ENCODE measurements at regions not wholly inside any gene's neighbourhood (a gene's known extent, or its start where the extent isn't known, plus 50 kb on each side); places are given as distances from the start of the nearest gene placed in this dataset.

DNA sequence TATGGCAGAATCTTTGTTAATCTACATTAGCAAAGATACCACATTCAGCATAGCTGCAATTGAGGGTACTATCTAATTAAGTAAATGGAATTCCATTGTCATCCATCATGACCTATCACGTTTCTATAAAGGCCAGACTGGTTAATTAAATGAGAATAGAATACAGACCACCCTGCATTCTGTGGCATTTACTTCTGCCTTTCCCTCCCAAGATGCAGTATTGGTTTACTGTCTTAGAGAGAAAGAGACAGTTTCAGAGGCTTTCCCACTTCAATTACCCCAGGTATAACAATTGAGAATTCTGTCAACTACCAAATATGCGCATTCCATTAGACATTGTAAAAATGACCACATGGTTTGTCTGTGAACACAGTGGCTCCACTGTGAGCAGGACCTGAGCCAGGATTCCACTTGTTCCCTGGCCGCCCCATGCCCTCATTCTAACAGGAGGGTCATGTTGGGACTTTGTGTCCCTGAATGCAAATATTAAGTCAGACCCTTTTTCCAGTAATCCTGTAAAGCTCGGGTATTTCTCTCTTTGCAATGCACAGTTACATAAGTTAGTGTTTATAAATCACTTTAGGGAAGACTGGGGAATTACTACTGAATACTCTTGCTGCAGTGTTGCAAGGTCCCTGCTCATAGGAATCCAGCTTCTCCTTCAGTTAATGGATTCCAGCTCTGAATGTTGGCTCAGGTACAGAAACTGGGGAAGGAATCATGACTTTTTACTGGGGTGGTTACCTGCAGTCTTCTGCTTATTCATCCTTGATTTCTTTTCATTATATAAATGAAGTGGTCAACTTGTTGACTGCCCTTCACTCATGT lies 261.0 kb downstream of the PDGFC start:
- no peak for DNase-seq

DNA sequence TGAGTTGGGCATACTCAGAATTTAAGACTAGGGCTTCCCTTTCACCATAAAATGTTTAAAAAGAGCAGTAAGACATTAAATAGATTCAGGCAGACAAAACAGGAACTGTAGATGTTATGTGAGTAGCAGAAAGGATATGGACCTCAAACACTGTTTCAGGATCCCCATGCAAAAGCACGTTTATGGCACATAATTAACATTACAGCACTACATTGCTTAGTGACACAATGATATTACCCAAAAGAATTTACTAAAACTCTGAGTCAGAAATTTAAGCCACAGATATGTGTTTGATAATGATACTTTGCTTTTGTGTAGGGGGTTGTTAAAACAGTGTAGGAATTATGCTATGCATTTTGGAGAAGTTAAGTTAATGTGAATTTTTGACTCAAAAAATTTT lies 266.3 kb downstream of the PDGFC start:
- DNase-seq, result no peak

DNA sequence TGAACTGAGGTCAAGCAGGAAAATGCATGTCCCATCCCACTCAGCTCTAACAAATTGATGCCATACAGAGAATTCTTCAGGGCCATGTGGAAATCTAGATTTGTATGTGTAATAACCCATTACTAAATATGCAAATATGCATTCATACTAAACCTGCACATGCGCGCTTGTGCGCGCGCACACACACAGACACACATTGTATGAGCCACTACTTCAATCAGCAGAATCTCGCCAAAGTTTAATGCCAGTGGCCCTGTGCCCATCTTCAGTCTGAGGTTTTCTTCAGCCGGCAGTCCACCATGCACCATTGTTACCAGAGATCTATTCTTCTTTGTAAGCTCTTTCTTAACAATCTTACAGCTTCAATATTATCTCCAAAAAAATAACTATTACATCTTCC lies 276.4 kb downstream of the PDGFC start:
- no peak for DNase-seq

DNA sequence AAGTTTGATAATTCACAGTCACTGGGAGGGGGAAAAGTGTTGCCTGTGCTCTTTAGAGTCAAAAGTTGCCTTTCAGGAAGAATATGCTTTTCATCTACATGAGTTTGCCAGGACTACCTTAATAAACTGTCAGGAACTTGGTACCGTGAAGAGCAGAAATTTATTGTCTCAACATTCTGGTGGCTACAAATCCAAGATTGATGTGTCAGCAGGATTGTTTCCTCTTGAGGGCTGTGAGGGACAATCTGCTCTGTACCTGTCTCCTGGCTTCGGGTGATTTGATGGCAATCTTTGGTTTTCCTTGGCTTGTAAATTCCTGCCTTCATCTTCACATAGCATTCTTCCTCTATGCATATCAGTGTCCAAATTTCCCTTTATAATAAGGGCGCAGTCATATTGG lies 277.2 kb downstream of the PDGFC start:
- no peak for DNase-seq

DNA sequence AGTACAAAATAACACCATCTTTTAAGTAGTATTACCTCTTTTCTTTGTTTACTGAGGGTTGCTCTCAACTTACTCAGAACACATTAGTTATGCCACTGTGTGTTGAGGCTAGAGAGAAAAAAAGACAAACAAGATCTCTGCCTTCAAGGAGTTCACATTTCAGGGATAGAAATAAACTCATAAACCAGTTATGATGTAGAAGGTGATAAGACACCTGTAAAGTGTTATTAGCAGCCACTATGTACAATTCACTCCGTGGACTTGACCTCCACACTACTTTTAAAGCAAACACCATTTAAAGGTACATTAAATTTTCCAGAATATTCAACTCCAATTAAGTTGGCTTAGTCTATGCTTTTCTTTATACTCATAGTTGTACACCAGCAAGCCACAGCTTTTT lies 278.0 kb downstream of the PDGFC start:
- DNase-seq, result no peak

DNA sequence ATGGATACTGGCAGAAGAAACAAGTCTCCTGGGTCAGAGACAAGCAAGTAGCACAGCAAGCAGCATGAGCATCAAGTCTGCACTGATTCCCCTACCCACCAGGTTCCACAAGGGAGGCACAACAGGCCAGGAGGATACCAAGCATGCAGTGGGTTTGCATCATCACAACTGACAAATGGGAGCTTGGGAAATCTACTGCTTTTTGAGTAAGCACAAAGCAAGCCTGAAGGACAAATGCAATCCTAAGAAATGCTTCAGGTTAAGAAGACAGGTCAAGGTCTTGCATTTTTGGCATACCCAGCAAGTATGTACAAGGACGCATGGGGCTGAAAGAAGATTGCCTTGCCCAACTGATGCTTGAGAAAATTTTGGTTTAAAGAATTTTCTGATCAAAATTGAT lies 279.6 kb downstream of the PDGFC start:
- no peak for DNase-seq

DNA sequence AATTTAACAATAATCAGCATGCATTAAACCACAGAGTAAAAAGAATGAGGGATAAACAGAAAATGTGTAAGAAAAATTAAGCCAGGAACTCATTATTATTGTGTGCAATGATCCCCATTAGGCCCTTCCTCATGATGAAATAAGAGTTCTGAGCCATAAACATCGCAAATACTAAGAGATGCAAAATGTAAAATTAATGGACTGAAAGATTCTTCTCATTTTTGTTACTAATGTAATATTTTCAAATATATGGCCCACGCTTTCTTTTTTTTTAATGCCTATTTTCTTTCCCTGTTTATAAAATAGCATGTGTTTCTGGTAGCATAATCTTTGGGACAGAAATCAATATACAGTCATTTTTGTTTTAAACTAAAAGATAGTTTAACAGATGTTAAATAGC lies 281.0 kb downstream of the PDGFC start:
- DNase-seq, result no peak

DNA sequence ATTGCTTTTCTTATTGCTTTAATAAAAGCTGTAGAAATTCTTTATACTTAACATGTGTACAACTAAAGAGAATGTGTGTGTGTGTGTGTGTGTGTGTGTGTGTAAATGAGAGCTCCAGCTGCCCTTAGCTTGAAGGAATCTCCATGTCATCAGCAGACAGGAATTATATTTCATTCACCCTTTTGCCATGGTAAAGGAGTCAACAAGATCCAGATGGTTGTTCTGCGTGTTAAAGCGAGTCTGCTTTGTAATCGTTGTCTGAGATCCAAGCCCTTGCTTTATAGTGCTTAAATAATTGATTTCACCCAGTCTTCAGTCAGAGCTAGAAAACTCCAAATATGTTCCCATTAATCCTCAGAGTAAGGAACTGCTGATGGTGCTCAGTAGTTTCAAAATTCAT lies 285.5 kb downstream of the PDGFC start:
- DNase-seq, result no peak

DNA sequence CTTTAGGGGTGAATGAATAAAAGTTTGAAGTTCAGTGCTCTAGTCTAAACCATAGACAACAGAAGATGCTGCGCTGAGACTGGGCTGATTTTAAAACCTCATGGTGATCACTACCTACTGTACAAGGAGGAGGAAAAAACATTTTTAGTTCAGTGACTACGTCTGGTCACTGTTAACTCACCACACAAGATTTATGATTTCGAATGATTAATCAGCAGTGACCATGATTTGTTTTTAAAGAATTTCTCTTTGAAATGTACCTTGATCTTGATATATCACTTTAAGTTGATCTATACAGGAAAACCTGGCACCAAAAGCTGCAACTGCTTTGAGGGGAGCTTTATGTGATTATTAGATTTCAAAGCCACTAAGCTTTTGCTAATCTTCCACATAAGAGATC lies 286.3 kb downstream of the PDGFC start:
- no peak for DNase-seq

DNA sequence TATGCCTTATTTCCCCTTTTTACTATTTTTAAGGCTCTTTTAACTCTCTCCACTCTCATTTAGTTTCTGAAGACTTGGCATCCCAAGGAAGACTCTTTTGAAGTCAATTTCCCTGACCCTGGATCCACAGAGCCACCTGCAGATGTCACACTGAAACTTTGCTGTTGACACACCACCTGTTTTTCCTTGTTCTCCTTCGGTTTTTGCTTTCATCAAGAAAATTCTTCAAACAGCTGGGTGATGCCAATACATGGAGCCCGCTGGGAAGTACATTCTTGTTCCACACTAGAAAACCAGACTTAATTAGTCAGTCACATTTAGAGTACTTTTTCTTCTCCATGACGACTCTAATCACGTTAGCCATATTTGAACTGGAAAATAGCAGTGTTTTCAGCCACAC lies 293.9 kb downstream of the PDGFC start:
- no peak for DNase-seq

DNA sequence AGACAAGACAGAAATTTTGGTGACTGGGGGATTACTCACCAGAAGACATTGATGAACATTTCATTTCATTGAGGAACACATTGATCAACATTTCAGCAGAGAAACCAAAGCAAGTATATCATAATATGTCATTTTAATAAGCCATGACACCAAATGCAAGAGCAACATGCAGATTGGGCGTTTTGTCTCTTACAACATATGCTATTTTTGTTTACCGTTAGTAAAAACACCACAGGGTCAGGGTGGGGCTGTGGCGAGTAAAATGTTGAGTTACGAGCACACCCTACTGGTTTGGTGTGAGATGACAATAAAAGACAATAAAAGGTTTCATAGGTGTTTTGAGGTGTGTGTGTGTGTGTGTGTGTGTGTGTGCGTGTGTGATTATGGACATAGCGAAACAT lies 294.5 kb downstream of the PDGFC start:
- no peak for DNase-seq

DNA sequence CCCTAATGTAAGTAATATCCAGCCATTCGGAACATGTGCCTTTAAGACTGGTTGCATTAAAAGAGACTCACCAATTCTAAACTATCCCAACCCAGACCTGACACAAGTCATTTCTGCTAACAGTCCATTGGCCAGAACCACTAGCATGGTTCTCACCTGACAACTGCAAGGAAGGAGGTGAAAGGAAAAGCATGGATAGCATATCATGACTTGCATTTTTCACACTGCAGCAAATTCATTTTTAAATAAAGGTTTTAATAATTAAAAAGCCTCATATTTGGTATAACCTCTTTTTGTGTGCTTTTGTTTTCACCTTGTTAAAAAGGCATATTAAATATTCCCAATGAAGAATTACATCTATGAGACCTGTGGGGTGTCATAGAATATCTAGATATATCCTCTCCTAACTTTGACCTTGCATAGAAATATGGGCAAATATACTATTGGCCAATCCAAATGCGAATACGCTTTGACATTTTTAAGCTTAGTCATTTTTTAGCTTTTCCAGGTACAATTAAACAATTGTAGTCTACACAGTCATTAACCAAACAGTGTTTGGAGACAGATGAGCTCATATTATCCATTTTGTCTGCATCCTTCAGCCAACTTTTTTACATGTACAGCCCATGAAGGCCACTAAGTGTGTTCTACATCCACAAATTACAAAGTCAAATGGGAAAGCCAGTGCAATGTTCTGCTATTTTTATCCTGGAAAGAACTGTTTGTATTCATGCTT lies 295.3 kb downstream of the PDGFC start:
- no peak for DNase-seq

DNA sequence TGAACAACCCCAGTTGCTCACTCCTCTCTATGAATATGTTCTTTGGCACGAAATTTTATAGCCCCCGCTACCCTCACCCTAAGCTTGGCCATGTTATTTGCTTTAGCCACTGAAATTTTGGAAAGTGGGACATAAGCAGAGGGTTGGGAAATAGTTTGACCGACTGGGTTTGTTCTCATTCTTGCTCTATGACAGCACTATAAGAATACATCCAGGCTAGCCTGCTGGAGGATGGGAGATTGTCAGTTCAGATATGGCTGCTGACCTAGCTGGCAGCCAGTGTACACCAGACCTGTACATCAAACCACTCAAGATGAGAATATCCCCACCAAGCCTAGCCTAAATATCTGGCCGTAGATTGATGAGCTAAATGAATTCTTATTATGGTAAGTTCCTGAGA lies 298.1 kb downstream of the PDGFC start:
- DNase-seq, result no peak

DNA sequence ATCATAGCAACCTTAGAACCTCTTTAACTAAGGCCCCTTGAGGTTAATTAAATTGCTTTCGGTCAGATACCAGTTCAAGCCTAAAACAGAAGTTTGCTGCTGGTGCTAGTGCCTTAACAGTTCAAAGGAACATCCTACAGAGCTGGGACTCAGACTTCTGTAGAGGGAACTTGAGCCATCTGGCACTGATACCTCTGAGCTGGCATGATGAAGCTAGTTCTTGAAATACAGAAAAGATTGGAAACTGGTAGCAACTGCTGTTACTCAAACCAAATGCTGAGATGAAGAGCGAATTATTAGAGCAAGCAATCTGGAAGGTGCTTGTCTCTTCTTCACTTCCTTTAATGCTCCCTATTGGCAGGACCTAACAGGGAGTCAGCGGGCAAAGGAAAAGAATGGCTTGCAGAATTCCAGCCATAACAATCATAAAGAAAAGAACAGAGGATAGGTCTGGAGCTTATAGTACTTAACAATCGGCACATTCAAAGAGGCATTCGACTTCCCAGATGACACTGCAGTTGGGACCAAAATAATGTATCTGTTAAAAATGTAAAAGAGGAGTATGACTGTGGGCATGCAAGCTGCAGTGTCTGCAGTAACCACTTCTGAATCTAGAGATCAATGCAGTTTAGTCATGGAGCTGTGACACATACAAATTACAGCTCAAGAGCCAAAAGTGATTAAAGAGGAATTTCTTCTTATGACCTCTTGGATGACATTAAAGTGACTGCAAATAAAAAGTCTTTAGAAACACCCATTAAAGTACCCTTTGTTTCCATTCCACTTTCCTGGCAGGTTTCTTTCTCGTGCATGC lies 298.9 kb downstream of the PDGFC start:
- DNase-seq, result no peak

DNA sequence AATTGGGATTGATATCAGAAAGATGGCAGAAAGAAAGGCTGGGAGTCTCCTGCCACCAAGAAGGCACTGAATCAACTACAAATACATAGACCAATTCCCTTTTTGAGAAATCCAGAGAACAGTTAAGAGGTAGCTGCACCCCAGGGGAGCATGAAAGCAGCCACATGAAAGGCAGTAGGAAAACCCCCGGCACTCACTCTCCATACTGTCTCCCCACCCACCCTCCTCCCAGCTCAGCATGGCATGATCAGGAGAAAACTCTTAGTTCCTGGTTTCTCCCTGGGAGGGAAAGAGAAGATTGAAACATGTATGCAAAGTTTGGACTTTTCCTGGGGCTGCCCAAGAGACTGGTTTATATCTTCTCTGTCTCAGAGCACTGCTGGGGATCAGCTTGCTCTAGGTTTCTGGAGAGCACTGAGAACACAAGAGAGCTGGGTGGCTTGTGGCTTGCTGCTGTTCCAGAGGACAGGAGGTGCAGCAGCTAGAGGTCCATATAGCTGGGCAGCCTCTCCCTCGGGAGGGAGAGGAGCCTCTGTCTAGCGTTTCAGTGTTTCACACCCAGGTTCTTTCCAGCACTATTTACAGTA lies 305.7 kb downstream of the PDGFC start:
- no peak for DNase-seq

DNA sequence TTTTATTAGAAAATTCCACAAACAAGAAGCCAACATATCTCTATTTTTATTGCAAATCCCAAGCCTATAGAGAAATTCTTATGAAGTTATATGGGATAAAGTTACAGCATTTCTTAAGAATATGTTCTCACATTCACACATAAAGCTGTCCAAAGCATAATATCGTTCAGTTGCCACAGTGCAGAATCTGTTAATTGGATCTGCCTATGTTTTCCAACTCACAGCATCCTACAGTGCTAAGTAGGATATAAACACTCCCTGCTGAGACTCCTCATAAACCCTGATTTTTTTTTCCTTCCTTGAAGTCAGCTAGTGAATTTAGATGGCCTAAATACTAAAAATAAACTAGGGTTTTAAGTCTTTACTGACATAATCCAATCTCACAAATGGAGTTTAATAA lies 307.9 kb downstream of the PDGFC start:
- no peak for DNase-seq

DNA sequence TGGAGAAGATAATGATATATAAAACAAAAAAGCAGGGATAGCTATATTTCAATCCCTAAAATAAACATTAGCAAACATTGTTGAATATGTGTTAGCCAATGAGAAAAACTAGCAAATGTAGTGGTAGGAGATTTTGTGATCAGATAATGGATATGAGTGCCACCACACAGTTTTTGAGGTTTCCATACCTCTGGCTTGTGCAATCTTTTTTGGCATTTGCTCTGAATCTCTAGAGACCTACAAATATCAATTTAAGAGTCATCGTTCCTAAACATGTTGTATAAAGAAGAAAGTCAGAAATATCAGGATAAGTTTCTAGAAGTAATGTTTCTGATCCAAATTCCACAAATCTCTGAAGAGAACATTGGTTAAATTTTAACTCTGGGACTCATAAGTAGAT lies 308.7 kb downstream of the PDGFC start:
- no peak for DNase-seq

DNA sequence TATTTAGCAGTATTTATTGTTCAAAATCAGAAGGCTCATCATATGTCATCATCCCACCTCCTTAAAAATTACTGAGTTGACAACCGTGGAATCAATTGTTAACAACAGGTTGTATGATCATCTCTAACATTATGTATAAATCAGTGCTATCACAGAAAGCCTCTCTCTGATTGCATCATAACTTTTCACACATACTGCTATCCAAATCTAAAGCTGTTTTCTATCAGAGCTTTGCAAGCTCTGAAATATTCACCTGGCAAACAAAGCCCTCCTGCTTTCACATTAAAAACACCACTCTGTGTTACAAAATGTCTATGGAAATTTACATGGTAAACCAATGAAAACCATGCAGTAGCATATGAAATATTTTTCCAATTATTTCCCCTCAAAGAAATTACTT lies 310.0 kb downstream of the PDGFC start:
- DNase-seq, result no peak

DNA sequence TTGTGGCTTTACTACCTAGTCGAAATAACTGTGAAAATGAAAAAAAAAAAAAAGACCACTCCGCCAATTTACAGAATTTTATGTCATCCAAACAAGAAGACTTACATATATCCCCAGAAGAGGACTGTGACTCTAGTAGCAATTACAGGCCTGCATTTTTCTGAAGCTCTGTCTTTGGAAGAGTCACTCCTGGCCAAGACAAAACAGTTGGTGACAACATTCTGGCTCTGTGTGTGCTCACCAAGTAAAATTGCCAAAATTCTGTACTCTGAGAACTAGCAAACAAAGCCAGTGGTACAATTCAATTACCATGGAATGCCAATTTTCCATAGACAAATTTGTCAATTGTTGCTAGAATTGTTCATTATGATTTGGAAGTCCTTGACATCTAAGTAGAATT lies 311.1 kb downstream of the PDGFC start:
- DNase-seq, result no peak

DNA sequence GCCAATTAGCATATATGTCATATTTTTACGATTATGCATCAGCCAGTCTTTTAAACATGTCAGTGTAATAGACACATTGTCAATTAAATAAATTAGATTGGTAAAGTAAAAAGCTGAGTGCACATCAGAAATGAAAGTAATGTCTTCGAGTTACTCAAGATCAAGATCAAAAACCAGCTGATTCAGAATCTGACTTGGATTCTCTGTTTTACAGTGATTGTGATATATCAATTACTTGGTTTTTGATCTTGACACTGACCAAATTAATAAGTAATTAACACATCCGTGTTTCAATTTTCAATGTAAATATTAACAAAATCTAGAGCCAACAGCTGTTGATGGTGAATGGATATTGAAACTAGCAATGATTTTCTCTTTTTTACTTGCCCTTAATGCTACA lies 311.6 kb downstream of the PDGFC start:
- DNase-seq, result no peak

DNA sequence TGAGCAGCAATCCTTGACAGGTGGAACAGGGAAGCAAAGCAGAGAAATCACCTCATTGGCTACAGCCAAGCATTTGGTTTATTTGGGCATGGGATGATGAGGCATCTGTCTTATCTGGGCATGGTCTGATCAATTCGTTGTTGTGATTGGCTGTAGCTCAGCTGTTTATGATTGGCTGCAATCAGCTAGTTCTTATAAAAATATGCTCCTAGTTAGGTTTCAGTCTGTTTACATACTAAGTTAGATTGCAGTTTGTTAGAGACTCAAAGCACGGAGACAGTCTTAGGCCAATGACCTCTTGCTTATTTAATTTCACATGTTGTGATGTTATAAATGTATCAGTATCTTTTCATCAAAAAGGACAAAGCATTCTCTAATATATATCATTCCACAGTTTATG lies 312.0 kb downstream of the PDGFC start:
- no peak for DNase-seq

DNA sequence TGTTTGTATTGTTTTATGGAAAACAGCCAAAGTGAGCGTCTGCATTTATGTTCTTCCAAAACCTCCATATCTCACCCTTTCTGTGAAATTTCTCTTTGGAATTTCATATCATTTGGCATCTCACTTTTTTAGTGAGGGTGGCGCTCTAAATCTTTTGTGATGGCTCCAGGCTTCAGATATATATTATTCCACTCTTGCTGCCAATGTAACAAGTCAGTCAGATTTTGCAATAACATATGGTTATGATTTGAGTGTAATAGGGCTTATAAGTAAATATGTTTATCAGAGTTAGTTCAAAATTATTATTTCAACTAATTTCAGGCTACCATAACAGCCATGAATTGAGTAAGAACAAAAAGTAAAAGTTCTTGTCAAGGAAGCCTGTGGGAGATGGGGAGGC lies 314.7 kb downstream of the PDGFC start:
- DNase-seq, result no peak

DNA sequence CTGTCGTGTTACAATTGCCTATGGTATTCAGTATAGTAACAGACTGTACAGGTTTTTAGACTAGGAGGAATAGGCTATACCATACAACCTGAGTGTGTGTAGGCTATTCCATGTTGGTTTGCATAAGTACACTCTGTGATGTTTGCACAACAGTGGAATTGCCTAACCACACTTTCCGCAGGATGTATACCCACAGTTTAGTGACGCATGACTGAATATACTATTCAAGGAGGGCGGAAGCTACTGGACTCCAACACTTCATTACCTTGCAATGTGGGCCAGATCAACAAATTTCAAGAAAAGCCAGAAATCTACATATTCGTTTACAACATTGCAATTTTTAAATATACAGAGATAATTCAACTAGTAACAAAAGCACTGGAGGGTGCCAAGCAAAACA lies 317.2 kb downstream of the PDGFC start:
- no peak for DNase-seq

DNA sequence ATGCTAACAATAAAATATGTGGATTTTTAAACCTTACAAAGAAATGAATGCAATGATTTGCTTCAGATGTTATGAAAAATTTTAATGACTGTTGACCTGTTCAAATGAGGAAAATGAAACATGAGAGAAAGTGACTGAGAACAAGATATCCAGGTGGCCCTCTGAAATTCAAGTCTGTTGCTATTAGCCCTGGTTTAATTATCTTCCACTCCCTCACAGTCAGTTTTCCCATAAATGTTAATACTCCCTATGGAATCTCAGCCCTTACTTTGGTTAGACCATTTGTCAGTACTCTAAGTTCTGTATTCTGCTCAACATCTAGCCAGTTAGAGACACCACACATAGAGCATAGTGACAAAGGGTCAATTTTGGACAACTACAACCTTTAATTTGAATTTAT lies 327.8 kb downstream of the PDGFC start:
- DNase-seq, result no peak
